ENCODE measurements at regions not wholly inside any gene's neighbourhood (a gene's known extent, or its start where the extent isn't known, plus 50 kb on each side); places are given as distances from the start of the nearest gene placed in this dataset.
"Not testable (repeated sequence)": the region's sequence is repeated elsewhere in the genome, so short reads cannot be mapped to it uniquely, and the experiment has no call there.

DNA sequence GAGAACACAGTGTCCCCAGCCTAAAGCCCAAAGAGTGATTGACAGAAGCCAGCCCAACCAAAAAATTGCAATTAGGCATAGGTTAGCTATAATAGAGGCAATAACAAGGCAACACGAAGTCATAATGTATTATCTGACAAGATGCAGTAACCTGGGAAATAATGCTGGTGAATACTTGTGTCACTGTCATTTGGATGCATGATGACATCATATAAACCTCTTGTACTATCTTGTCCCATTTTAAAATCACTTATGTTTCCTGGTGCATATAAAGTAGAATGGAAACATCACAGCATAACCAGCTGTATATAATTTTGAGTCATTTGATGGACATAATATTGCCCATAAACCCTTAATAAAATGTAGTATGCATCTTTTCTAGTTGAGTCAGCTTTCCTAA lies 1138.3 kb upstream of the LRRTM3 start:
- WGBS (ENCODE audit: insufficient coverage) = 75% methylated on average over 1 of the region's 1 CpG
- Mint-ChIP-seq H3K4me3 (no peak overlapping the region), H3K9me3 (peaks cover 11 to 23% of the 10 kb centered on the region in 2 donors), H3K4me1 (no peaks in the 10 kb centered on the region), H3K27ac (no peak overlapping the region), H3K27me3 (ENCODE audit: low read depth in 2 of 2) (no peaks in the 10 kb centered on the region), H3K36me3 (no peaks in the 10 kb centered on the region)
- no peak overlapping the region for H3K27ac ChIP-seq (ENCODE audit: low read length)
- H3K27me3 ChIP-seq (ENCODE audit: control insufficient read depth, insufficient read depth, low read length) = no peaks in the 10 kb centered on the region
- no peak overlapping the region for H3K4me3 ChIP-seq (ENCODE audit: low read length)
- no peaks in the 10 kb centered on the region for H3K9me3 ChIP-seq (ENCODE audit: control insufficient read depth, insufficient read depth, low read length)
- TF ChIP-seq, protein P1, sequence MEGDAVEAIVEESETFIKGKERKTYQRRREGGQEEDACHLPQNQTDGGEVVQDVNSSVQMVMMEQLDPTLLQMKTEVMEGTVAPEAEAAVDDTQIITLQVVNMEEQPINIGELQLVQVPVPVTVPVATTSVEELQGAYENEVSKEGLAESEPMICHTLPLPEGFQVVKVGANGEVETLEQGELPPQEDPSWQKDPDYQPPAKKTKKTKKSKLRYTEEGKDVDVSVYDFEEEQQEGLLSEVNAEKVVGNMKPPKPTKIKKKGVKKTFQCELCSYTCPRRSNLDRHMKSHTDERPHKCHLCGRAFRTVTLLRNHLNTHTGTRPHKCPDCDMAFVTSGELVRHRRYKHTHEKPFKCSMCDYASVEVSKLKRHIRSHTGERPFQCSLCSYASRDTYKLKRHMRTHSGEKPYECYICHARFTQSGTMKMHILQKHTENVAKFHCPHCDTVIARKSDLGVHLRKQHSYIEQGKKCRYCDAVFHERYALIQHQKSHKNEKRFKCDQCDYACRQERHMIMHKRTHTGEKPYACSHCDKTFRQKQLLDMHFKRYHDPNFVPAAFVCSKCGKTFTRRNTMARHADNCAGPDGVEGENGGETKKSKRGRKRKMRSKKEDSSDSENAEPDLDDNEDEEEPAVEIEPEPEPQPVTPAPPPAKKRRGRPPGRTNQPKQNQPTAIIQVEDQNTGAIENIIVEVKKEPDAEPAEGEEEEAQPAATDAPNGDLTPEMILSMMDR (IDR thresholded peaks at IDR 0.05) = no peak
- no peak for ATAC-seq
- no peaks in the 10 kb centered on the region for H3K4me1 ChIP-seq (ENCODE audit: control insufficient read depth, insufficient read depth, low read length)
- intact Hi-C loops (cut with micrococcal nuclease) = no loop called here
- H3K36me3 ChIP-seq (ENCODE audit: control insufficient read depth, insufficient read depth, low read length) = no peaks in the 10 kb centered on the region
- DNase-seq = no peak

DNA sequence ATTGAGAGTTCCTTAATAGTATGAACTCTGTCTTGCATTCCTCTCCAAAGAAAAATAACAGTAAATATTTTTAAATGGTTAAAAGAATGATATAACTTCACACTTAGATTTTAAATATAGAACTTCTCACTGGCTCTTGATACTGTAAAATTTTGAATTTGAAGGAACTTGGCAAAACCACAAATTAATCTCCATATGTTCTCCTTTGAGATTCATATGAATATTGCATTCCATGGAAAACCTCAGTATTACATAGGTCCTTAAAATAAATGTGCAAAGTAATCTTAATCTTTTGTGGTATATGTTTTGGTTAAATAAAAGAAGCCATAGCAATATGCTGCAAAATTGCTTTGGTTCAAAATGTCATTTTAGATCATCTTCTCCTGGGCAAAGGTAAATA lies 1137.6 kb upstream of the LRRTM3 start:
- Histone ChIP-seq H3K36me3 (ENCODE audit: control insufficient read depth, insufficient read depth, low read length) (no peaks in the 10 kb centered on the region), H3K9me3 (ENCODE audit: control insufficient read depth, insufficient read depth, low read length) (no peaks in the 10 kb centered on the region), H3K27ac (ENCODE audit: low read length) (no peak overlapping the region), H3K4me3 (ENCODE audit: low read length) (no peak overlapping the region), H3K4me1 (ENCODE audit: control insufficient read depth, insufficient read depth, low read length) (no peaks in the 10 kb centered on the region), H3K27me3 (ENCODE audit: control insufficient read depth, insufficient read depth, low read length) (no peaks in the 10 kb centered on the region)
- peaks cover 8 to 20% of the 10 kb centered on the region in 2 donors for H3K9me3 Mint-ChIP-seq
- ATAC-seq (no peak), DNase-seq (no peak)
- TF ChIP-seq, protein P1 (IDR thresholded peaks at IDR 0.05) = no peak
- no peaks in the 10 kb centered on the region for H3K36me3 Mint-ChIP-seq
- H3K4me3 Mint-ChIP-seq = no peak overlapping the region
- H3K27me3 Mint-ChIP-seq (ENCODE audit: low read depth in 2 of 2) = no peaks in the 10 kb centered on the region
- no peak overlapping the region for H3K27ac Mint-ChIP-seq
- intact Hi-C loops (cut with micrococcal nuclease) = no loop called here
- H3K4me1 Mint-ChIP-seq = no peaks in the 10 kb centered on the region

DNA sequence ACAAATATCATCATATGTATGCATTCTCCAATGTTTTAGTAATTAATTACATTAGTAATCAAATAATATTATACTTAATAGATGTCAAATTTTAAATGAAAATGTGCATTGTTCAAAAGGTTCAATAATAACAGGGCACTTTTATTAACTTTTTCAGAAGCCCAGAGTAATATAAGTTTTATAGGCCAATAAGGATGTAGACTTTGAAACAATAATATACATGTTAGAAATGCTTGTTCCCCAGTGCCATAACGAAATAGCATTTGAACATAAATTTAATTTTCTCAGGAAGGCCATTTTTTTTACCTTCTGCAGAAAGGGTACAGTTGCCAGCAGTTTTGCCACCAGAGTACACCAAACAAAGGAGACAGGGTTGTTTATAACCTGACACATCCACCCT lies 1133.9 kb upstream of the LRRTM3 start:
- no peaks in the 10 kb centered on the region for H3K4me1 ChIP-seq (ENCODE audit: control insufficient read depth, insufficient read depth, low read length)
- Mint-ChIP-seq H3K9me3 (peaks cover 9 to 16% of the 10 kb centered on the region in 2 donors), H3K36me3 (no peaks in the 10 kb centered on the region), H3K27me3 (ENCODE audit: low read depth in 2 of 2) (no peaks in the 10 kb centered on the region), H3K4me3 (no peak overlapping the region), H3K27ac (no peak overlapping the region), H3K4me1 (no peaks in the 10 kb centered on the region)
- no peaks in the 10 kb centered on the region for H3K9me3 ChIP-seq (ENCODE audit: control insufficient read depth, insufficient read depth, low read length)
- H3K27me3 ChIP-seq (ENCODE audit: control insufficient read depth, insufficient read depth, low read length) = no peaks in the 10 kb centered on the region
- DNase-seq = no peak
- intact Hi-C loops (cut with micrococcal nuclease) = no loop called here
- TF ChIP-seq, protein P1 (IDR thresholded peaks at IDR 0.05) = no peak
- no peak for ATAC-seq
- H3K27ac ChIP-seq (ENCODE audit: low read length) = no peak overlapping the region
- 75% methylated on average over 1 of the region's 1 CpG for WGBS (ENCODE audit: insufficient coverage)
- no peak overlapping the region for H3K4me3 ChIP-seq (ENCODE audit: low read length)
- H3K36me3 ChIP-seq (ENCODE audit: control insufficient read depth, insufficient read depth, low read length) = no peaks in the 10 kb centered on the region

DNA sequence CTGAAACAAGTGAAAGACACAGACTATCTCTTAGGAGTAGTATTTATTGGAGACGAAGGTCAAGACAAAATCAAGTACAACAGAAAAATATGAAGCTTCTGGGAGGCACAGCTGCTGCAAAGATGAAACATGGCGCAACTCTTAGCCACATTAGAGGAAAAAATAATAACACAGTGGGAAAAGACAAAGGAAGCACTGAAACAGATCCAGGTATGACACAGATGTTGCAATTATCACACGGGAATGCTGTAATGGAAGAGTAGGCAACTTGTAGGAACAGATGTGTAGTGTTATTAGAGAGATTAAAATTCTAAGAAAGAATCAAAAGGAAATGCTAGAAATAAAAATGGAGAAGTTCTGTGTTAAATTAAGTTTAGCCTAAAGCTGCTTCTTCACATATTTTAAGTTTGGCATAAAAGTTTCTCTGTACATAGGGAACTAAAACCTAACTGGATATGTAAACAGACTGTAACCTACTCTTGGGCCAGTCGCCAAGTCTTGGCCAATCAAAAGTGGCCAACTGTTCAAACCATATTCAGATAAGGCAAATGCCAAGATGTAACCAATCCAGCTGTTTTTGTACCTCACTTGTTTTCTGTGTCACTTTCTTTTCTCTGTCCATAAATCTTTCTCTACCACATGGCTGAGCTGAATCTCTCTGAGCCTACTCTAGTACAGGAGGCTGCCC lies 1132.0 kb upstream of the LRRTM3 start:
- H3K36me3 Mint-ChIP-seq = no peaks in the 10 kb centered on the region
- no peaks in the 10 kb centered on the region for H3K27me3 Mint-ChIP-seq (ENCODE audit: low read depth in 2 of 2)
- intact Hi-C loops (cut with micrococcal nuclease) = no loop called here
- Histone ChIP-seq H3K4me3 (ENCODE audit: low read length) (no peak overlapping the region), H3K9me3 (ENCODE audit: control insufficient read depth, insufficient read depth, low read length) (no peaks in the 10 kb centered on the region), H3K36me3 (ENCODE audit: control insufficient read depth, insufficient read depth, low read length) (no peaks in the 10 kb centered on the region), H3K27ac (ENCODE audit: low read length) (no peak overlapping the region), H3K4me1 (ENCODE audit: control insufficient read depth, insufficient read depth, low read length) (no peaks in the 10 kb centered on the region), H3K27me3 (ENCODE audit: control insufficient read depth, insufficient read depth, low read length) (no peaks in the 10 kb centered on the region)
- no peak overlapping the region for H3K4me3 Mint-ChIP-seq
- peaks cover 11 to 24% of the 10 kb centered on the region in 2 donors for H3K9me3 Mint-ChIP-seq
- no peak for ATAC-seq
- H3K4me1 Mint-ChIP-seq = no peaks in the 10 kb centered on the region
- 59% methylated on average over 4 of the region's 4 CpGs for WGBS (ENCODE audit: insufficient coverage)
- H3K27ac Mint-ChIP-seq = no peak overlapping the region
- no peak for DNase-seq
- TF ChIP-seq, protein P1 (IDR thresholded peaks at IDR 0.05) = no peak

DNA sequence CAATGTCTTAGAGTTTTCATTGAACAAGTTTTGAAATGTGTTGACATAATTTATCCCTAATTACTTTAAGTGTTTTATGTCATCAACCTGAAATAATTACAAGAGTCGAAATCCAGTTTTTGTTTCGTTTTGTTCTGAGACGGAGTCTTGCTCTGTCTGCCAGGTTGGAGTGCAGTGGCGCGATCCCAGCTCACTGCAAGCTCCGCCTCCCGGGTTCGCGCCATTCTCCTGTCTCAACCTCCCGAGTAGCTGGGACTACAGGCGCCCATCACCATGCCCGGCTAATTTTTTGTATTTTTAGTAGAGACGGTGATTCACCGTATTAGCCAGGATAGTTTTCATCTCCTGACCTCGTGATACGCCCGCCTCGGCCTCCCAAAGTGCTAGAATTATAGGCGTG lies 1131.0 kb upstream of the LRRTM3 start:
- peaks cover 15 to 30% of the 10 kb centered on the region in 2 donors for H3K9me3 Mint-ChIP-seq
- not testable (repeated sequence) for H3K36me3 Mint-ChIP-seq

More for the DNA sequence above, 1131.0 kb upstream of the LRRTM3 start:
- H3K4me1 ChIP-seq (ENCODE audit: control insufficient read depth, insufficient read depth, low read length); H3K4me3 ChIP-seq (ENCODE audit: low read length); H3K27ac ChIP-seq (ENCODE audit: low read length); intact Hi-C loops (cut with micrococcal nuclease); H3K36me3 ChIP-seq (ENCODE audit: control insufficient read depth, insufficient read depth, low read length); H3K27ac Mint-ChIP-seq; H3K27me3 Mint-ChIP-seq (ENCODE audit: low read depth in 2 of 2); DNase-seq; H3K9me3 ChIP-seq (ENCODE audit: control insufficient read depth, insufficient read depth, low read length); H3K4me1 Mint-ChIP-seq; H3K27me3 ChIP-seq (ENCODE audit: control insufficient read depth, insufficient read depth, low read length); ATAC-seq; H3K4me3 Mint-ChIP-seq: not testable (repeated sequence)
- WGBS (ENCODE audit: insufficient coverage) = 95% methylated on average over 19 of the region's 19 CpGs

Measured in natural killer cell (primary cell).